Nephron (organoid): ENCODE measurements at regions not wholly inside any gene's neighbourhood (a gene's known extent, or its start where the extent isn't known, plus 50 kb on each side); places are given as distances from the start of the nearest gene placed in this dataset.

Source experiments
- H3K27ac Mint-ChIP-seq, 3 experiments: 2 replicates each; pipeline ENCODE4 v1.8.0; 2020; ENCODE audit warnings: mixed read lengths in 3 of 3, mild to moderate bottlenecking in 2 of 3, moderate library complexity in 1 of 3
- H3K27me3 Mint-ChIP-seq: 2 replicates; pipeline ENCODE4 v1.8.0; 2021; ENCODE audit warnings: low read depth, mild to moderate bottlenecking, moderate library complexity, mixed read lengths
- H3K36me3 Mint-ChIP-seq: 2 replicates; pipeline ENCODE4 v1.8.0; 2020; ENCODE audit warnings: low read depth, mixed read lengths
- H3K4me1 Mint-ChIP-seq: 2 replicates; pipeline ENCODE4 v1.8.0; 2020; ENCODE audit warnings: mixed read lengths
- H3K4me3 Mint-ChIP-seq, 3 experiments: 2 replicates each; pipeline ENCODE4 v1.8.0; 2020; ENCODE audit warnings: mild to moderate bottlenecking in 3 of 3, mixed read lengths in 3 of 3, moderate library complexity in 2 of 3
- H3K9me3 Mint-ChIP-seq: 2 replicates; pipeline ENCODE4 v1.8.0; 2020; ENCODE audit warnings: mixed read lengths
- TF ChIP-seq, protein P1 (sequence below), 3 experiments: fragments of 200-600 bp; sonication (generic); IDR thresholded peaks; one replicate each; pipeline ENCODE4 v1.5.0; 2021; ENCODE audit warnings: antibody characterized with exemption in 3 of 3; ENCODE audit not compliant: unreplicated experiment in 3 of 3

DNA sequence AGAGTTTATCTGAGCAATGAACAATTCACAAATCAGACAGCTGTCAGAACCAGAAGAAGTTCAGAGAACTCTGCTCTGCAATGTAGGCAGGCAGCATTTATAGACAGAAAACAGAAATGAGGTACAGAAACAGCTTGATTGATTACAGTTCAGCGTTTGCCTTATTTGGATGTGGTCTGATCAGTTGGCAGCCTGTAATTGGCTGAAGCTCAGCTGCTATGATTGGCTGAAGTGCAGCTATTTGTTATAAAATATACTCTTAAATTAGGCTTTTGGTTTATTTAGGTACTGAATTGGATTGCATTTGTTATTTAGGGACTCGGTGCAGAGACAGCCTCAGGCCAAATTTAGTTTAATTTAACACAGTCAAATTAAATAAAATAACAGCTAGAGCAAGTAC, 85.8 kb upstream of the JAZF1 start:
- H3K4me1 Mint-ChIP-seq: peaks cover 4% of the 10 kb centered on the region
- no peaks in the 10 kb centered on the region for H3K36me3 Mint-ChIP-seq
- TF ChIP-seq, protein P1, sequence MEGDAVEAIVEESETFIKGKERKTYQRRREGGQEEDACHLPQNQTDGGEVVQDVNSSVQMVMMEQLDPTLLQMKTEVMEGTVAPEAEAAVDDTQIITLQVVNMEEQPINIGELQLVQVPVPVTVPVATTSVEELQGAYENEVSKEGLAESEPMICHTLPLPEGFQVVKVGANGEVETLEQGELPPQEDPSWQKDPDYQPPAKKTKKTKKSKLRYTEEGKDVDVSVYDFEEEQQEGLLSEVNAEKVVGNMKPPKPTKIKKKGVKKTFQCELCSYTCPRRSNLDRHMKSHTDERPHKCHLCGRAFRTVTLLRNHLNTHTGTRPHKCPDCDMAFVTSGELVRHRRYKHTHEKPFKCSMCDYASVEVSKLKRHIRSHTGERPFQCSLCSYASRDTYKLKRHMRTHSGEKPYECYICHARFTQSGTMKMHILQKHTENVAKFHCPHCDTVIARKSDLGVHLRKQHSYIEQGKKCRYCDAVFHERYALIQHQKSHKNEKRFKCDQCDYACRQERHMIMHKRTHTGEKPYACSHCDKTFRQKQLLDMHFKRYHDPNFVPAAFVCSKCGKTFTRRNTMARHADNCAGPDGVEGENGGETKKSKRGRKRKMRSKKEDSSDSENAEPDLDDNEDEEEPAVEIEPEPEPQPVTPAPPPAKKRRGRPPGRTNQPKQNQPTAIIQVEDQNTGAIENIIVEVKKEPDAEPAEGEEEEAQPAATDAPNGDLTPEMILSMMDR (IDR thresholded peaks at IDR 0.05; ENCODE audit: unreplicated experiment in 3 of 3): no peak
- H3K27ac Mint-ChIP-seq: no peak overlapping the region
- H3K4me3 Mint-ChIP-seq: no peak overlapping the region
- no peaks in the 10 kb centered on the region for H3K9me3 Mint-ChIP-seq
- peaks cover 3% of the 10 kb centered on the region for H3K27me3 Mint-ChIP-seq

DNA sequence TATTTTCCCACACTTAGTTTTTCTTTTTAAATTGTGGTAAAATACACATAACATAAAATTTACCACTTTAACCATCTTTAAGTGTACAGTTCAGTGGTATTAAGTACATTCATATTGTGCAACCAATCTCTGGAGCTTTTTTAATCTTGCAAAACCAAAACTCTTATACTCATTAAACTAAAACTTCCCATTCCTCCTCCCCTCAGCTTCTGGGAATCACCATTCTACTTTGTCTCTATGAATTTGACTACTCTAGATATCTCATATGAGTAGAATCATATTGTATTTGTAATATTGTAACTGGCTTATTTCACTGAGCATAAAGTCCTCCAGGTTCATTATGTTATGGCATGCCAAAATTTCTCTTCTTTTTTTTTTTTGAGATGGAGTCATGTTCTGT, 86.4 kb upstream of the JAZF1 start:
- Mint-ChIP-seq H3K9me3 (no peaks in the 10 kb centered on the region), H3K36me3 (no peaks in the 10 kb centered on the region), H3K27me3 (peaks cover 3% of the 10 kb centered on the region), H3K4me1 (peaks cover 4% of the 10 kb centered on the region), H3K4me3 (no peak overlapping the region), H3K27ac (no peak overlapping the region)
- TF ChIP-seq, protein P1 (IDR thresholded peaks at IDR 0.05; ENCODE audit: unreplicated experiment in 3 of 3): no peak

GRCh38 chr7:28269700-28270361, 89.2 kb upstream of the JAZF1 start:
- H3K27me3 Mint-ChIP-seq: peaks cover 3% of the 10 kb centered on the region
- H3K9me3 Mint-ChIP-seq: no peaks in the 10 kb centered on the region
- TF ChIP-seq, protein P1 (IDR thresholded peaks at IDR 0.05; ENCODE audit: unreplicated experiment in 3 of 3): no peak

GRCh38 chr7:28270536-28270935, 89.9 kb upstream of the JAZF1 start:
- H3K4me3 Mint-ChIP-seq: no peak overlapping the region
- H3K27me3 Mint-ChIP-seq: peaks cover 3% of the 10 kb centered on the region
- TF ChIP-seq, protein P1 (IDR thresholded peaks at IDR 0.05; ENCODE audit: unreplicated experiment in 3 of 3): no peak
- H3K9me3 Mint-ChIP-seq: no peaks in the 10 kb centered on the region
- H3K4me1 Mint-ChIP-seq: peaks cover 8% of the 10 kb centered on the region
- H3K27ac Mint-ChIP-seq: no peak overlapping the region
- no peaks in the 10 kb centered on the region for H3K36me3 Mint-ChIP-seq

More at GRCh38 chr7:28269700-28270361, 89.2 kb upstream of the JAZF1 start:
- Mint-ChIP-seq H3K4me3 (no peak overlapping the region), H3K4me1 (peaks cover 8% of the 10 kb centered on the region), H3K27ac (no peak overlapping the region), H3K36me3 (no peaks in the 10 kb centered on the region)

DNA sequence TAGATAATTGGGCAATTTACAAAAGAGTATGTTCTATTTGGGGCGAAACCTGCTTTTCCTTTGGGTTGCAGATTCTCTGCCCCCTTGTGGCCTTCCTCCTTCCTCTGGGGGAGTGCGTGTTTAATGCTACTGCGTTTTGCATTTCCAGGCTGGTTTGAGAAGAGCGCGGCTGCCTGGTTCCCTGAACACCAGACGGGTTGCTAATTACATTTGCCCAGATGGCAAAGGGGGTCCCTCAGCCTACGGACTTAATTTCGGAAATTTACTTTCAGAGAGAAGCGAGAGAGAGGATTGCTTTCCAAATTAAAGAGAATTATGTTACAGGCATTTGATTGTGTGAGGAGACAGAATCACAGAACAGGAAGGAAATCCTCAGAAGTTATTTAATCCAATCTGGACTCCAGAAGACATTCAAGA, 91.9 kb upstream of the JAZF1 start:
- Mint-ChIP-seq H3K9me3 (no peaks in the 10 kb centered on the region), H3K27ac (no peak overlapping the region), H3K27me3 (peaks cover 3% of the 10 kb centered on the region), H3K36me3 (no peaks in the 10 kb centered on the region), H3K4me1 (peaks cover 6% of the 10 kb centered on the region), H3K4me3 (peak overlapping the region; percentile 35 to 50 (median 36))
- TF ChIP-seq, protein P1 (IDR thresholded peaks at IDR 0.05; ENCODE audit: unreplicated experiment in 3 of 3): peak; percentile 49 to 63 (median 63)

DNA sequence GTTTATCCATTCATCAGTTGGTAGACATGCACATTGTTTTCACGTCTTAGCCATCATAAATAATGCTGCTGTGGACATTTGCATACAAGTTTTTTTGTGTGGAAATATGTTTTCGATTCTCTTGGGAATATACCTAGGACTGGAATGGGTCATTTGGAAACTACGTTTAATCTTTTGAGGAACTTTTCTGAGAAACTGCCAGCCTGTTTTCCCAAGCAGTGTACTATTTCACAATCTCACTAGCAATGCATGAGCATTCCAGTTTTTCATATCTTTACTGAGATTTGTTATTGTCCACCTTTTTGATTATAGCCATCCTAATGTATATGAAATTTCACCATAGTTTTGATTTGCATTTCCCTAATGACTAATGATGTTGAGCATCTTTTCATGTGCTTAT, 95.7 kb upstream of the JAZF1 start:
- no peaks in the 10 kb centered on the region for H3K36me3 Mint-ChIP-seq
- H3K9me3 Mint-ChIP-seq: no peaks in the 10 kb centered on the region
- H3K4me3 Mint-ChIP-seq: no peak overlapping the region
- TF ChIP-seq, protein P1 (IDR thresholded peaks at IDR 0.05; ENCODE audit: unreplicated experiment in 3 of 3): no peak
- no peak overlapping the region for H3K27ac Mint-ChIP-seq
- H3K4me1 Mint-ChIP-seq: peaks cover 27% of the 10 kb centered on the region
- H3K27me3 Mint-ChIP-seq: no peaks in the 10 kb centered on the region
